ENCODE measurements at regions not wholly inside any gene's neighbourhood (a gene's known extent, or its start where the extent isn't known, plus 50 kb on each side); places are given as distances from the start of the nearest gene placed in this dataset.

DNA sequence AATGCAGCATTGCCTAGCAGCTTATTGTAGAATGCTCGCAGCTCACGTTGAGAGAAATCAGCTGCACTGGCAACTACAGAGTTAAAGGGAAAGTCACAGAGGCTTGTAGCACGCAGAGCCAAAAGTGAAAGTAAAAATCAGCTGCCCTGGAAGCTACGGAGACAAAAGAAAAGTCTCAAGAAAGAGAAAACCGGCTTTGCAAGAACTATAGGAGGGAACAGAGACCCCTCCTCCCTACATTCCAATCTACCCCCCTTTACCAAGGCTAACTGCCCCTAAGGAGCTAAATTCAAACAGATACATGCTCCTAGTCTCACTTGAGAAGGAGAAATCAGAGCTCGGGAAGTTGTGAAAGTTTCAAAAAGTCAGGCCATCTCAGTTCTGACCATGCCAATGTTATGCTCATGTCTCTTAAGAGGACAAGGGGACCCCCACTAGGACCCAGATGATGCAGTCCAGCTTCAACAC, 900.4 kb downstream of the NLGN4Y start:
- Histone ChIP-seq H3K27ac (peak overlapping the region; percentile 51), H3K36me3 (no peaks in the 10 kb centered on the region), H3K27me3 (no peaks in the 10 kb centered on the region), H3K4me3 (peak overlapping the region; percentile 48), H3K4me1 (peaks cover 9% of the 10 kb centered on the region), H3K9me3 (no peaks in the 10 kb centered on the region)
- no peak for DNase-seq (ENCODE audit: low spot score in 2 of 2)
- no peak for TF ChIP-seq POLR2A (IDR thresholded peaks at IDR 0.05)
- TF ChIP-seq, protein P1, sequence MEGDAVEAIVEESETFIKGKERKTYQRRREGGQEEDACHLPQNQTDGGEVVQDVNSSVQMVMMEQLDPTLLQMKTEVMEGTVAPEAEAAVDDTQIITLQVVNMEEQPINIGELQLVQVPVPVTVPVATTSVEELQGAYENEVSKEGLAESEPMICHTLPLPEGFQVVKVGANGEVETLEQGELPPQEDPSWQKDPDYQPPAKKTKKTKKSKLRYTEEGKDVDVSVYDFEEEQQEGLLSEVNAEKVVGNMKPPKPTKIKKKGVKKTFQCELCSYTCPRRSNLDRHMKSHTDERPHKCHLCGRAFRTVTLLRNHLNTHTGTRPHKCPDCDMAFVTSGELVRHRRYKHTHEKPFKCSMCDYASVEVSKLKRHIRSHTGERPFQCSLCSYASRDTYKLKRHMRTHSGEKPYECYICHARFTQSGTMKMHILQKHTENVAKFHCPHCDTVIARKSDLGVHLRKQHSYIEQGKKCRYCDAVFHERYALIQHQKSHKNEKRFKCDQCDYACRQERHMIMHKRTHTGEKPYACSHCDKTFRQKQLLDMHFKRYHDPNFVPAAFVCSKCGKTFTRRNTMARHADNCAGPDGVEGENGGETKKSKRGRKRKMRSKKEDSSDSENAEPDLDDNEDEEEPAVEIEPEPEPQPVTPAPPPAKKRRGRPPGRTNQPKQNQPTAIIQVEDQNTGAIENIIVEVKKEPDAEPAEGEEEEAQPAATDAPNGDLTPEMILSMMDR (IDR thresholded peaks at IDR 0.05) = no peak
- no CpG with 5 or more reads among the region's 6 CpGs for WGBS

DNA sequence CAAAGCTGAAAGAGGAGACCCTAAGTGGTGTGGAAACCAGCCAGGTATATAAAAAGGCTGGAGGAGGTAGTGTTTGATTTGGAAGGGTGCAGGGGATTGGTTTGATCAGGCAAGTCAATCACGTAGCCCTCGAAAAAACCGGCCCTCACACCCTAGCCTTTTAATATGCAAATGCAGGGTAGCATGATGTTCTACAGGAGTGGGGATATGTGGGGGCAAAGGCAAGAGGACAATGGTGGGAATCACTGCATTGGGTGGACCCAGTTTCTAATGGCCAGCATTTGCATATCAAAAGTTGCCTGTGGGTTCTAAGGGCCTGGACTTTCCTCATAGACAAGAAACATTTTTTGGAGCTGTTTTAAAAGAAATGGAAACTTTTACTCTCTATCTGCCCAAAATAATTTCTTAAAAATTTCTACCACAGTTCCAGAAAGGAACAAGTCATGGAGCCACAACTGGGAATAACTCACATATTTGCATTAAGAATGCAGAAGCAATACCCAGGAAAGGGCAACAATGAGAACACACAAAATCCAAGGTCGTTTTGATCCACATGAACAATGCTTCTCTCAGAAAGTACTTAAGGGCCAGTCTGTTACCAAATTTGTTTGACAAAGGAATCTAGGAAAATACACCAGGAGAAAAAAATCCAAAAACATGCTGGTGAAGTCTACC, 915.8 kb downstream of the NLGN4Y start:
- DNase-seq (ENCODE audit: low spot score in 2 of 2) = no peak
- no peaks in the 10 kb centered on the region for H3K36me3 ChIP-seq
- no peaks in the 10 kb centered on the region for H3K27me3 ChIP-seq
- no CpG with 5 or more reads among the region's 4 CpGs for WGBS
- H3K4me3 ChIP-seq = no peak overlapping the region
- no peaks in the 10 kb centered on the region for H3K4me1 ChIP-seq
- no peak overlapping the region for H3K27ac ChIP-seq
- no peak for TF ChIP-seq EP300 (IDR thresholded peaks at IDR 0.05)
- no peak for TF ChIP-seq POLR2AphosphoS5 (IDR thresholded peaks at IDR 0.05)
- TF ChIP-seq, protein P1 (IDR thresholded peaks at IDR 0.05) = no peak
- no peak for TF ChIP-seq POLR2A (IDR thresholded peaks at IDR 0.05)
- H3K9me3 ChIP-seq = no peaks in the 10 kb centered on the region

GRCh38 chrY:15440696-15441408, 916.5 kb downstream of the NLGN4Y start:
- Histone ChIP-seq H3K4me3 (no peak overlapping the region), H3K27ac (no peak overlapping the region), H3K9me3 (no peaks in the 10 kb centered on the region), H3K4me1 (no peaks in the 10 kb centered on the region), H3K36me3 (no peaks in the 10 kb centered on the region), H3K27me3 (no peaks in the 10 kb centered on the region)
- no peak for DNase-seq (ENCODE audit: low spot score in 2 of 2)
- TF ChIP-seq EP300 (IDR thresholded peaks at IDR 0.05) (no peak), POLR2A (IDR thresholded peaks at IDR 0.05) (no peak), POLR2AphosphoS5 (IDR thresholded peaks at IDR 0.05) (no peak)
- TF ChIP-seq, protein P1 (IDR thresholded peaks at IDR 0.05) = no peak
- WGBS = no CpG with 5 or more reads among the region's 8 CpGs

DNA sequence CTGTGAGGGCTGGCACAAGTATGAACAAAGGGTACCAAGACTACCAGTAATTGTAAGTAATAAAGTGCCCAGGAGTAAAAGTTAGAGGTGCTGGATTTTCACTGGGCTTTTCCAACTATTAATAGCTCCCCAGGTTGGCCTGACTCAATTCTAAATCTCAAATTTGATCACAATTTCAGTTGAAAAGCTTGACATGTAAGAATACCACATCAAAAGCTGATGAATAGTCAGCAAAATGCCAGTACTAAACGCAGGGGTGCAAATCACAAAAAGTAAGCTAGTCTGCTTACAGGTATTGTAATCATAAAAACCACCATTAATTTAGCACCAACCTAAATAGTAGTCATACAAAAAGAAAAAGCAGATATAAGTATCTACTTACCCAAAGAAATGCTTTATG, 917.5 kb downstream of the NLGN4Y start:
- Histone ChIP-seq H3K4me1 (no peaks in the 10 kb centered on the region), H3K27ac (no peak overlapping the region), H3K9me3 (no peaks in the 10 kb centered on the region), H3K27me3 (no peaks in the 10 kb centered on the region), H3K4me3 (no peak overlapping the region), H3K36me3 (no peaks in the 10 kb centered on the region)
- TF ChIP-seq, protein P1 (IDR thresholded peaks at IDR 0.05) = no peak
- no peak for TF ChIP-seq EP300 (IDR thresholded peaks at IDR 0.05)
- TF ChIP-seq POLR2A (IDR thresholded peaks at IDR 0.05) = no peak
- no peak for TF ChIP-seq POLR2AphosphoS5 (IDR thresholded peaks at IDR 0.05)
- DNase-seq (ENCODE audit: low spot score in 2 of 2) = no peak
- WGBS = no CpG with 5 or more reads among the region's 1 CpG

GRCh38 chrY:15445871-15446270, 921.5 kb downstream of the NLGN4Y start:
- TF ChIP-seq POLR2AphosphoS5 (IDR thresholded peaks at IDR 0.05) (no peak), EP300 (IDR thresholded peaks at IDR 0.05) (no peak), POLR2A (IDR thresholded peaks at IDR 0.05) (no peak)
- TF ChIP-seq, protein P1 (IDR thresholded peaks at IDR 0.05) = no peak
- no peak for DNase-seq (ENCODE audit: low spot score in 2 of 2)
- H3K4me3 ChIP-seq = no peak overlapping the region
- H3K9me3 ChIP-seq = no peaks in the 10 kb centered on the region
- H3K36me3 ChIP-seq = no peaks in the 10 kb centered on the region
- WGBS = no CpG with 5 or more reads among the region's 1 CpG
- H3K4me1 ChIP-seq = no peaks in the 10 kb centered on the region
- no peaks in the 10 kb centered on the region for H3K27me3 ChIP-seq
- H3K27ac ChIP-seq = no peak overlapping the region

Data from suprapubic skin (tissue), 4 donors.